Effector memory CD4-positive, alpha-beta T cell (primary cell): ENCODE measurements at regions not wholly inside any gene's neighbourhood (a gene's known extent, or its start where the extent isn't known, plus 50 kb on each side); places are given as distances from the start of the nearest gene placed in this dataset.
"Not testable (repeated sequence)": the region's sequence is repeated elsewhere in the genome, so short reads cannot be mapped to it uniquely, and the experiment has no call there.

Experiments used
- DNase-seq, 3 donors: peaks; one replicate each; pipeline ENCODE4 v3.0.0-alpha.2; 2020
- H3K27ac ChIP-seq: 2 replicates; pipeline ENCODE4 v1.7.0; 2013; ENCODE audit warnings: mild to moderate bottlenecking, low read length, moderate library complexity; ENCODE audit not compliant: insufficient read depth, poor library complexity, severe bottlenecking
- H3K27me3 ChIP-seq: replicated peaks from 2 replicates; pipeline ENCODE4 v1.7.0; 2013; ENCODE audit warnings: mild to moderate bottlenecking, low read length; ENCODE audit not compliant: insufficient read depth, control insufficient read depth, poor library complexity, severe bottlenecking
- H3K36me3 ChIP-seq: 2 replicates; pipeline ENCODE4 v1.7.0; 2013; ENCODE audit warnings: mild to moderate bottlenecking, low read length, moderate library complexity; ENCODE audit not compliant: control insufficient read depth, insufficient read depth
- H3K4me1 ChIP-seq: 2 replicates; pipeline ENCODE4 v1.7.0; 2013; ENCODE audit warnings: low read length, mild to moderate bottlenecking; ENCODE audit not compliant: control insufficient read depth, insufficient read depth, poor library complexity, severe bottlenecking
- H3K4me3 ChIP-seq: 2 replicates; pipeline ENCODE4 v1.7.0; 2013; ENCODE audit warnings: low read length, low read depth, mild to moderate bottlenecking; ENCODE audit not compliant: insufficient read depth, poor library complexity, severe bottlenecking
- H3K9me3 ChIP-seq: 2 replicates; pipeline ENCODE4 v1.7.0; 2013; ENCODE audit warnings: mild to moderate bottlenecking, low read length, moderate library complexity; ENCODE audit not compliant: control insufficient read depth

DNA sequence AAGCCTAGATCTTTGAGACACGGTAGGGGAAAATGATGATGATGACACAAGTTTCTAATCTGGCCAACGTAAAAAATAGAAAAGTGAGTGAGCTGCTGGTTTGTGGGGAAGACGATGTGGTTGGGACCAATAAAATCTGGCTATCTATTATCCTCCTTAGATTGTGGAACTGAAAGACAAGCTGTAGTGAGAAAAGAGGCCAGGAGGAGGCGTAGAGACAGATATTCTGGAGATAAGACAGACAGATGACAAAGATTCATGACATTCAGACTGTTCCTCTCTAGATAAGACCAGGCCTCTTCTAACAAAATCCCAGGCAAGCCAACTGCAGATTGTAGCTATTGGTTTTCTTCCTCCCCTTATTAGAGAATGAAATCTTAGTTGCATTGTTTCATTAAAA lies 376.3 kb upstream of the UBE2E3 start:
- no peak for DNase-seq
- no peaks in the 10 kb centered on the region for H3K36me3 ChIP-seq
- no peaks in the 10 kb centered on the region for H3K27me3 ChIP-seq
- H3K4me1 ChIP-seq: no peaks in the 10 kb centered on the region
- H3K9me3 ChIP-seq: no peaks in the 10 kb centered on the region
- no peak overlapping the region for H3K27ac ChIP-seq
- H3K4me3 ChIP-seq: no peak overlapping the region

DNA sequence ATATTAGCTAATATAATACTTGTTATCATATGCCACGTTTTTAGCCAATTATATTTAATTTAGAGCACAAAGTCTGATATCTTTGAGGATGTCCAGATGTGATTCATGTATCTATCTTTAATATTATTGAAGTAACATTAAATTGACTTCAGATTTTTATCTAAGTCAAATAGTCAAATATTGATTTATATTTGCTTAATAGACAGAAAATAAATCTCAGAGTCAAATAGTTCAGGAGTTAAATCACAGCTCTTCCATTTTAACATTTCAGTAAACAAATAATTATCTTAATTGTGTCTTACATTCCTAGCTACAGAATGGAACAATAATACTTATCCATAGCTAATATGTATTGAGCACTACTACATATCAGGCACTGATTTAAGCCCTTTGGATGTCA lies 379.4 kb upstream of the UBE2E3 start:
- DNase-seq: no peak
- no peaks in the 10 kb centered on the region for H3K27me3 ChIP-seq
- H3K27ac ChIP-seq: no peak overlapping the region
- no peaks in the 10 kb centered on the region for H3K36me3 ChIP-seq
- no peak overlapping the region for H3K4me3 ChIP-seq
- H3K9me3 ChIP-seq: no peaks in the 10 kb centered on the region
- no peaks in the 10 kb centered on the region for H3K4me1 ChIP-seq

DNA sequence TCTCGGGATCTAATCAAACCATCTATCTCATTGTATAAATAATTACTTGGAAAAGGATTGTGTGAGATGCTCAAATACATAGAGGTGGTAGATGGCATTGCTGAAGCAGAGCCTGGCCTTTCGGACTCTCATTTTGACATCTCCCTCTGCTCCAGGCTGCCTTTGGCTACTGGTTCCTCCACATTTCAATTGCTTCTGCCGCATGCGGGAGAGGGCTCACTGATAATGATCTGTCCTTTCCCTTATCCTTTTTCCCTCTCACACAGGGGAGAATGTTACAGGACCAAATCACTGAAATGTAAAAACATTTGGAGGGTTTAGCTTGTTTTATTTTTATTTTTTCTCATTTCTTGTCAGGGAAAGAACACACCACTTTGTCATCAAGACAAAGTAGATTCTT lies 380.6 kb upstream of the UBE2E3 start:
- Histone ChIP-seq H3K36me3 (no peaks in the 10 kb centered on the region), H3K27ac (no peak overlapping the region), H3K27me3 (no peaks in the 10 kb centered on the region), H3K4me1 (no peaks in the 10 kb centered on the region), H3K9me3 (no peaks in the 10 kb centered on the region), H3K4me3 (no peak overlapping the region)
- no peak for DNase-seq

DNA sequence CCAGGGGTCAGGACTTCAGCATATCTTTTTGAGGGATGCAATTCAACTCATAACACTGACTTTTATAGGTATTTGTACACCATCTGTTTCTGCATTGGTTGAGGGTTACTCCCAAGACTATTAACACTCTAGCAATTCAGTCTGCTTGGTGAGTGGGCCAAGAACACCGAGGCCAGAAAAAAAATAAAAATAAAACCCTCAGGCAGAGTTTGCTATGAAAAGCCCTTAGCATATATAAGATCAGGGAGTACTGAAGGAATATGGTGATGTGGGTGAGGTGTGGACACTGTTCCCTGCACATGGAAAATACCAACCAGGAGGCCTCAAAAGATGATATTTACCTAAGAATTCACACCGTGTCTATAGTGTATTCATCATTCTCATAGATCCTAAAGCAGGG lies 383.2 kb upstream of the UBE2E3 start:
- Histone ChIP-seq H3K9me3 (no peaks in the 10 kb centered on the region), H3K4me1 (no peaks in the 10 kb centered on the region), H3K27me3 (no peaks in the 10 kb centered on the region), H3K36me3 (no peaks in the 10 kb centered on the region), H3K4me3 (no peak overlapping the region), H3K27ac (no peak overlapping the region)
- DNase-seq: no peak

DNA sequence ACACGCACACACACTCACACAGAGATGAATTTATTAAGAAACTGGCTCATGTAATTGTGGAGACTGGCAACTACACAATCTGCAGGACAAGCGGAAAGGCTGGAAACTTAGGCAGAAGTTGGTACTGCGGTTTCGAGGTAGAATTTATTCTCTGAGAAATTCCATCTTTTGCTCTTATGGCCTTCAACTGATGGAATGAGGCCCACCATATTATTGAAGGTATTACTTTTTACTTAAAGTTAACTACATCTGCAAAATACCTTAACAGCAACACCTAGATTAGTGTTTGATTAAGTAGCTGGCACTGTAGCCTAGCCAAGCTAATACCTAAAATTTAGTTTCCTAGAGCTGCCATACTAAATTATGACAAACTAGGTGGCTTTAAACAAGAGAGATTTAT lies 384.0 kb upstream of the UBE2E3 start:
- Histone ChIP-seq H3K27me3 (no peaks in the 10 kb centered on the region), H3K4me1 (no peaks in the 10 kb centered on the region), H3K27ac (no peak overlapping the region), H3K4me3 (no peak overlapping the region), H3K9me3 (no peaks in the 10 kb centered on the region), H3K36me3 (no peaks in the 10 kb centered on the region)
- no peak for DNase-seq

DNA sequence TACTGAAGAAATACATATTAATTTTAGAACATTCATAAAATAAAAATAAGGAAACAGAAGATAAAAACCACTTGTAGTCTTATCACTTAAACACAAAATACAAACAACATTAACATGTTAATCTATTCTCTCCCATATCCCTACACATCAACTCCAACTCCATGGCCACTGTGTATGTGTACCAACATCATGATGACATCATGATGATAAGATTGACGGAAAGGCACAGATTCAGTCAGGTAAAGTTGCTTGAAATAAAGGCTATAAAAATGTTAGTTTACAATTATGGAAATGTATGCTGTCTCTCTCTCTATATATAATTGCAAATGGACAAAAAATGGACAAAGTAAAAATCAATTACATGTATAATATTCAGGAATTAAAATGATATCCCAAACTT lies 388.5 kb upstream of the UBE2E3 start:
- no peaks in the 10 kb centered on the region for H3K4me1 ChIP-seq

DNA sequence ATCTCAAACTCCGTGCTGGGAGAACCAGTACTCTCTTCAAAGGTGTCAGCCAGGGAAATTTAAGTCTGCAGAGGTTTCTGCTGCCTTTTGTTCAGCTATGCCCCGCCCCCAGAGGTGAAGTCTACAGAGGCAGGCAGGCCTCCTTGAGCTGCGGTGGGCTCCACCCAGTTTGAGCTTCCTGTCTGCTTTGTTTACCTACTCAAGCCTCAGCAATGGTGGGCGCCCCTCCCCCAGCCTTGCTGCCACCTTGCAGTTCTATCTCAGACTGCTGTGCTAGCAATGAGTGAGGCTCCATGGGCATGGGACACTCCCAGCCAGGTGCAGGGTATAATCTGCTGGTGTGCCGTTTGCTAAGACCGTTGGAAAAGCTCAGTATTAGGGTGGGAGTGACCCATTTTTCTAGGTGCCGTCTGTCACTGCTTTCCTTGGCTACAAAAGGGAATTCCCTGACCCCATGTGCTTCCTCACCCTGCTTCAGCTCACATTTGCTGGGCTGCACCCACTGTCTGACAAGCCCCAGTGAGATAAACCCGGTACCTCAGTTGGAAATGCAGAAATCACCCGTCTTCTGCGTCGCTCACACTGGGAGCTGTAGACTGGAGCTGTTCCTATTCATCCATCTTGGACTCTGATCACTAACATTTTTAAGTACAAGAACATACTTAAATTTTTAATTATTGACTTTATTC lies 389.2 kb upstream of the UBE2E3 start:
- not testable (repeated sequence) for H3K27ac ChIP-seq, H3K9me3 ChIP-seq, H3K4me1 ChIP-seq, H3K27me3 ChIP-seq, H3K4me3 ChIP-seq, H3K36me3 ChIP-seq
- DNase-seq: peak in 1 of 3 donors; percentile 6

More for the DNA sequence above, 388.5 kb upstream of the UBE2E3 start:
- no peaks in the 10 kb centered on the region for H3K27me3 ChIP-seq
- H3K9me3 ChIP-seq: no peaks in the 10 kb centered on the region
- DNase-seq: no peak
- H3K4me3 ChIP-seq: no peak overlapping the region
- H3K27ac ChIP-seq: no peak overlapping the region
- no peaks in the 10 kb centered on the region for H3K36me3 ChIP-seq

DNA sequence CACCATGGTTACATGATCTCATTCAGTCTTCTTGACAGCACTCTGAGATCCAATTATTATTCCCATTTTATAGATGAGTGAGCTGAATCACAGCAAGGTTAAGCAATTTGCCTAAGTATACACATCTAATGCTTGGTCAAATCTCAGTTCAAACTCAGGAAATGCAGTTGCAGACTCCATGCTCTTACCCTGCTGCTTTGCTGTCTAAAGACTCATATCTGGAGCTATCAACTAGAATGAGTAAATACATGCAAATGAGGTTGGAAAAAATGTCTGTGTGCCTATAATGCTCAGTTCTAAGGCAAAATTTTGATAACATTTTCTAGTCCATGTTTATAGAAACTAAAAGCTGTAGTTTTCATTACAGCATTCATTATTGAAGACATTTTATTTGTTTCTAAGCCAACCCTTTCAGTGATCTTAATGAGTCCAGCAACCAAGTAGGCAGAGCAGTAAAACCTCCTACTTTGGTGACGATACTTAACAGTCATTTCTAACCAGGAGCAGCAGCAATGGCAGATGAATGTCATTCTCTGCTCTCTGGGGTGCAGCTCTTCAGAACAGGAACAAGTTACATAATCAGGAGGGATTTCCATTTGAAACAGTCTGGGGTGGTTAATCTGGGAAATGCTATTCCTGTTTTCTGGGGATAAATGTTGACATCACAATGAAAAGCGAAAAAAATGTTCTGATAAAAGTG lies 396.8 kb upstream of the UBE2E3 start:
- H3K9me3 ChIP-seq: no peaks in the 10 kb centered on the region
- no peak overlapping the region for H3K4me3 ChIP-seq
- H3K36me3 ChIP-seq: no peaks in the 10 kb centered on the region
- no peak overlapping the region for H3K27ac ChIP-seq
- DNase-seq: no peak
- no peaks in the 10 kb centered on the region for H3K27me3 ChIP-seq
- H3K4me1 ChIP-seq: no peaks in the 10 kb centered on the region

DNA sequence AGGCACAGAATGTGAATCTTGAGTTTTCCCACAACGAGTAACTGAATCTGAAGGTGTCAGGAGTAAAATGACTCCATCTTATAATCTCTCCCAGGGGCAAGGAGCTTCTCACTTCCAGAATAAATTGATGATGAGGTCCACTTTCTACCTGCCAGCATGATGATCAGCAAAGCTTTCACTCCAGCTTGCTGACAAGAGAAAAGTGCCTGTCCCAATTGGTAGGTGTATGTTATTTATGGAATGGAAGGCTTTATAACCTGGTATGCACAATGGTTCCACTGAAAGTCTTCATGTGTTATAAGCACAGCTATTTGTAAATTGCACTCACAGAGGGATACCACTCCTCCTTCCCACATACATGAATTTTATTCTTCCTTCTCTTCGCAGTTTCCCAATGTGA lies 401.0 kb upstream of the UBE2E3 start:
- no peaks in the 10 kb centered on the region for H3K36me3 ChIP-seq
- no peaks in the 10 kb centered on the region for H3K27me3 ChIP-seq
- no peak overlapping the region for H3K27ac ChIP-seq
- no peaks in the 10 kb centered on the region for H3K4me1 ChIP-seq
- H3K4me3 ChIP-seq: no peak overlapping the region
- no peaks in the 10 kb centered on the region for H3K9me3 ChIP-seq
- DNase-seq: no peak

DNA sequence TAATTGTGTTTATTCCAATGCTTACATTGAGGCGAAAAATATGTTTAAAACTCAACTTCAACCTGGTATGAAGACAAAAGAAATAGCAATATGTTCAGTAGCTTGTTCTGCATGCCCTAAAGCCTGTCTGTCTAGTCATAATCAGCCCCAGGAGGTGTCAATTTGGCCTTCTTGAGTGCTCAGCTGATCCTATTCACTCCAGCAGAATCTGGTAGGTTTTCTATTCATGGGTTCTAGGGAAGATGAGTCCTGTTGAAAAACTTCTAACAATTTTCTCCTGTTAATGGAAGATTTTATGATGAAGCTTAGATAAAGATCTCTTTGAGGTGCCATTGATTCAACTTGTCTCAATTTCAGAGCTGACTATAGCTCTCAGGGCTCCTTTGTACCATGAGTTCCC lies 402.0 kb upstream of the UBE2E3 start:
- Histone ChIP-seq H3K9me3 (no peaks in the 10 kb centered on the region), H3K4me3 (no peak overlapping the region), H3K4me1 (no peaks in the 10 kb centered on the region), H3K27me3 (no peaks in the 10 kb centered on the region), H3K36me3 (no peaks in the 10 kb centered on the region), H3K27ac (no peak overlapping the region)
- no peak for DNase-seq
